Activated naive CD4-positive, alpha-beta T cell treated with anti-CD3 and anti-CD28 coated beads, Interleukin-2, amount 10 ng/mL, durations not matched to agents 7 days and 5 days (primary cell): ENCODE measurements at regions not wholly inside any gene's neighbourhood (a gene's known extent, or its start where the extent isn't known, plus 50 kb on each side); places are given as distances from the start of the nearest gene placed in this dataset.

Experiments
- CTCF ChIA-PET: fragments of 350-600 bp; sonication (Branson Sonifier 250); formaldehyde crosslinking; loops from one replicate; lab custom pipeline; 2021; ENCODE audit warnings: antibody characterized with exemption; lab: Charles Lee
- DNase-seq: peaks from one replicate; pipeline ENCODE4 v3.0.0-alpha.2; 2020
- H3K27ac Mint-ChIP-seq: one replicate; pipeline ENCODE4 v1.8.0; 2021; ENCODE audit warnings: mild to moderate bottlenecking, moderate library complexity, mixed read lengths
- H3K27me3 Mint-ChIP-seq: one replicate; pipeline ENCODE4 v1.8.0; 2021; ENCODE audit warnings: mild to moderate bottlenecking, mixed read lengths
- H3K36me3 Mint-ChIP-seq: one replicate; pipeline ENCODE4 v1.8.0; 2021; ENCODE audit warnings: mixed read lengths
- H3K4me1 Mint-ChIP-seq: one replicate; pipeline ENCODE4 v1.8.0; 2021; ENCODE audit warnings: mixed read lengths
- H3K4me3 Mint-ChIP-seq: one replicate; pipeline ENCODE4 v1.8.0; 2021; ENCODE audit warnings: mild to moderate bottlenecking, moderate library complexity, mixed read lengths
- H3K9me3 Mint-ChIP-seq: one replicate; pipeline ENCODE4 v1.8.0; 2021; ENCODE audit warnings: mixed read lengths

DNA sequence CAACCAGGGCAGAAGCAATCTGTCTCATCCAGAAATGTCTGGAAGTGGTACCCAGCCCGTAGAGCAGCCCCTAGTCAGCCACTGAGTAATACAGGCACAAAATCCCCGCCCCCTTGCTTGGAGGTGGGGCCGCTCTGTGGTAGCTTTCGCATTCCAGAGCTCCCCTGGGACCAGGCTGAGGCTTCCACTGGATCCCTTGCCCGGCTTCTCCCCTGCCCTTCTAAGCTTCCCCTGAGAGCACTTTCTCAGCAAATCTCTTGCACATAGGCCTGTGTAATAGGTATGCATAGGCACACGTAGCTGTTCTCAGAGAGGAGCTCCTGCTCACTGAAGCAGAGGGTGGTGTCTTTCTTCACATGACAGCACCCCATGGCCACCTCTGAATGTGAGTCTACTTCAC lies 144.2 kb downstream of the BMS1 start:
- H3K27me3 Mint-ChIP-seq = peaks cover 22% of the 10 kb centered on the region
- H3K4me1 Mint-ChIP-seq = no peaks in the 10 kb centered on the region
- H3K27ac Mint-ChIP-seq = no peak overlapping the region
- H3K4me3 Mint-ChIP-seq = no peak overlapping the region
- no peaks in the 10 kb centered on the region for H3K9me3 Mint-ChIP-seq
- CTCF ChIA-PET = no interaction called here
- no peaks in the 10 kb centered on the region for H3K36me3 Mint-ChIP-seq
- DNase-seq = no peak

GRCh38 chr10:42928064-42928463 lies 145.5 kb downstream of the BMS1 start:
- no peaks in the 10 kb centered on the region for H3K36me3 Mint-ChIP-seq
- CTCF ChIA-PET = no interaction called here
- H3K4me1 Mint-ChIP-seq = peaks cover 3% of the 10 kb centered on the region
- no peak overlapping the region for H3K4me3 Mint-ChIP-seq
- no peak for DNase-seq
- H3K9me3 Mint-ChIP-seq = no peaks in the 10 kb centered on the region
- H3K27me3 Mint-ChIP-seq = peaks cover 31% of the 10 kb centered on the region
- H3K27ac Mint-ChIP-seq = no peak overlapping the region

DNA sequence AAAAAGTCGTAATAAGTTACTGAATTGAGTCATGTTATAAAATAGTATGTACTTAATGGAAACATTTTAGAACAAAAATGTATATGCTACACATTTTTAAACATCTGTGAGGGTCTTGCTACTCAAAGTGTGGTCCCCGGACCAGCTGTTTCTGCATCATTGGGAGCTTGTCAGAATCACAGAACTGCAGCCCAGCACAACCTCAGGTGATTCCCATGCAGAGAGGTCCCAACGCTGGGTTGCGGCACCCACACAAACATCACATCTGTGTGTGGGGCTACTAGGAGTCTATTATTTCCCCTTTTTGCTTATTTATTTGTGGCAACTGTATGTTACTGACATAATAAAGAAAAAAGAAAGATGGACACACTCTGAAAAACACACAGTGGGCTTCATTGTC lies 146.6 kb downstream of the BMS1 start:
- H3K27me3 Mint-ChIP-seq = peaks cover 43% of the 10 kb centered on the region
- CTCF ChIA-PET = no interaction called here
- DNase-seq = no peak
- H3K27ac Mint-ChIP-seq = no peak overlapping the region
- no peak overlapping the region for H3K4me3 Mint-ChIP-seq
- H3K4me1 Mint-ChIP-seq = peaks cover 11% of the 10 kb centered on the region
- no peaks in the 10 kb centered on the region for H3K36me3 Mint-ChIP-seq
- H3K9me3 Mint-ChIP-seq = no peaks in the 10 kb centered on the region

DNA sequence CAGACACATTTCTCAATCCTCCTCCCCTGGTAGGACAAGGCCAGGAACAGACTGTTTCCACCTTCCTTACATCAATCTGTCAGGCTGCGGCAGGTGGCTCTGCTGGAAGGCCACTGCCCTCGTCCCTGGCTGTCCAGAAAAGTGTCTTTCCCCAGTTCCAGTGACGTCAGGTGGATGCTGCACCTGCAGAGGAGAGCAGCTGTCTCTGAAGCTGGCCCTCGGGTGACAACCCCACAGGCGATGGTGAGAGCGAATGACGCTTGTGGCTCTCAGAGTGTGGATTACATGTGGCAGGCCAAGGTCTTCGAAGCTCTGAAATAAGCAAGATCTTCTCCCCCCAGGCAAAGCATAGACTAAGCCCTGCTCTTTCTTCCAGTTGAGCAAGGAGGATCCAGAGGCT lies 146.9 kb upstream of the RET start:
- peaks cover 50% of the 10 kb centered on the region for H3K27me3 Mint-ChIP-seq
- H3K36me3 Mint-ChIP-seq = no peaks in the 10 kb centered on the region
- CTCF ChIA-PET = no interaction called here

GRCh38 chr10:42930516-42931192 lies 146.2 kb upstream of the RET start:
- H3K36me3 Mint-ChIP-seq = no peaks in the 10 kb centered on the region
- H3K4me3 Mint-ChIP-seq = no peak overlapping the region
- no peaks in the 10 kb centered on the region for H3K9me3 Mint-ChIP-seq
- H3K27me3 Mint-ChIP-seq = peaks cover 55% of the 10 kb centered on the region
- H3K4me1 Mint-ChIP-seq = peaks cover 14% of the 10 kb centered on the region
- CTCF ChIA-PET = no interaction called here
- no peak overlapping the region for H3K27ac Mint-ChIP-seq
- DNase-seq = no peak

More for the DNA sequence above, 146.9 kb upstream of the RET start:
- Mint-ChIP-seq H3K4me1 (peaks cover 14% of the 10 kb centered on the region), H3K4me3 (no peak overlapping the region), H3K9me3 (no peaks in the 10 kb centered on the region), H3K27ac (no peak overlapping the region)
- DNase-seq = no peak

DNA sequence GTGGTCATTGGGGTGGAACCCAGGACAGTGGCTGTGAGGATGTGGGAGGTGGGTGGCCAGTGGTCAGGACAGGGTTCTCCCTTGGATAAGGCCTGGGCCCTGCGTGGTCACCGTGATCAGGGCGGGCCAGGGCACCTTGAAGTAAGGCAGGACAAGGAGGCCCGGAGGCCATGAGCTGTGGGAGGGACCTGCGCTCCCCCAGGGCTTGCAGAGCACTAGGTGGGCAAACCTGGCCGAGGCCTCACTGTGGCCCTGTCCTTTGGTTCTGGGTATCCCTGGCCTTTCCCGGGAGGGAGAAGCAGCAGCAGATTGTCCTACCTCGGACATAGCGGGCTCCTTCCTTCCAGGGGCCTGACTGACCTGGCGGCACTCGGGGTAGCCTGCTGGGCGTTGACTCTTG lies 144.8 kb upstream of the RET start:
- no peak for DNase-seq
- H3K4me1 Mint-ChIP-seq = peaks cover 14% of the 10 kb centered on the region
- no peak overlapping the region for H3K4me3 Mint-ChIP-seq
- CTCF ChIA-PET = no interaction called here
- H3K9me3 Mint-ChIP-seq = no peaks in the 10 kb centered on the region
- no peak overlapping the region for H3K27ac Mint-ChIP-seq
- H3K27me3 Mint-ChIP-seq = peaks cover 60% of the 10 kb centered on the region
- no peaks in the 10 kb centered on the region for H3K36me3 Mint-ChIP-seq

DNA sequence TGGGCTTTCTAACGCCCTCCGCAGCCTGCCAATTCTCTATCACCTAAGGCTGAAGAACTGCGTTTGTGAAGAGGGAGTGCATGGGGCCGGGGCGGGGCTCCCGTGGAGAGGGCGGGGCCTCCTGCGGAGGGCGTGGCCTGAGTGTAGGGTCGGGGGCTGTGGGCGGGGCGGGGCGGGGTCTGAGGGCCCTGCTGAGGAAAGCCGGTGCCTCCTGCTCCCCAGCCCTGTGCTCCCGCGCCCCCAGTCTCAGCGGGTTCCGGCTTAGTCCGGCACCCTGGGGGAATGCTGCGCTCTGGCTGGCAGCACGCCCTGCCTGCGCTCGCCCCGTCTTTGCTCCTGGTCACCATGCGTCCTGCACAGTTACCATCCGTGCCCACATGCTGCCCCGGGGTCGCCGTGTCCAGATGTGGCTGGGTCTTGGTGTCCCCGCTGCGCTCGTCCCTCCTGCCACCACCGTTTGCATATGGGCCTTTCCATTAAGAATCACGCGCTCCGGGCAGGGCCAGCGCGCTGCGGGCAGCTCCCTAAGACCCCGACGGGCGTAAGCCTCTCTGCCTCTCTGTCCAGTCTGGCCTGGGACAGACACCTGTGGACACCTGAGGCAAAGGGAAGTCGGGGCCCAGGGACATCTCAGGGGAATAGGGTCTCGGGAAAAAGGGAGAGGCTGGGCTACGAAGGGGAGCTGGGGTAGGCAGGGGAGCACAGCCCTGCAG lies 144.0 kb upstream of the RET start:
- no peaks in the 10 kb centered on the region for H3K9me3 Mint-ChIP-seq
- H3K4me3 Mint-ChIP-seq = peak overlapping the region; percentile 69
- no peaks in the 10 kb centered on the region for H3K36me3 Mint-ChIP-seq
- H3K27me3 Mint-ChIP-seq = peaks cover 60% of the 10 kb centered on the region
- DNase-seq = peak; percentile 59
- H3K4me1 Mint-ChIP-seq = peaks cover 14% of the 10 kb centered on the region
- CTCF ChIA-PET = no interaction called here
- H3K27ac Mint-ChIP-seq = no peak overlapping the region

DNA sequence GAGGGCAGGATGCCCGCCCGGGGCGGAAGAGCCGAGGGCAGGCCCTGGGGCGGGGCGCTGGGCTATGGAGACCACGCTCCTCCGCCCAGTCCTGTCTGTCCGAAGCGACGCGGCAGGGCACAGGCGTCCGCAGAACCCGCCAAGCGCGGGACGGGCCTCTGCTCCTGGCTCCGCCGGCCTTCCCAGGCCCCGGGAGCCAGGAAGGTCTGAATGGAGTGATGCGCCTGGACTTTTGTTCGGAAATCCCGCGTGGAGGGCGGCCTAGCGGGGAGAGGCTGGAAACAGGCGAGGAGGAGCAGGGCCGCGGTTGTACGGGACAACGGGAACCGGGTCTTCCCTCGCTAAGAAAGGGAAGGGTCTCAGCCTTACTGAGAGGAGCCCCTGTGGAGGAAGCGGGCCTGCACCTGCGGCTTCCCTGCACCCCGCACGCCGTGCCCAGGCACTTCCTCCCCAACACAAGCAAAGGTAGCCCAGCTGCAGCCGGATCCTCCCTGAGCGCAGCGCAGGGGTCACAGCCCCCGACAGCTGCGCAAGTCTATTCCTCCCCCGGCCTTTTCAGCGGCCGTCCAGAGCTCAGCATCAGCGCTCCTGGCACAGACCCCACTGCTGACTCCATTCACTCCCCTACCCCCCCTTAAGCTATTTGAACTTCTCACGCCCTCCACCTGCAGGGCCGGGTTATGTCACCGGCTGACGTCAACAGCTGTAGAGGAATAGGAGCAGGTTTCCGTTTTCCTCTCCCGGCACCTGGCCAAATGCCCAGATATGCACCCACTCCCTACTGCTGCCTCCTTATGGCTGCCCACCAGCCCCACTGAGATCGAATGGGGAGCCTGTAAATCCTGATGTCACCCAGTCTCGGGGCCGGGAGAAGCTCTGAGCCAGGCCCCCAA lies 143.2 kb upstream of the RET start:
- Mint-ChIP-seq H3K36me3 (no peaks in the 10 kb centered on the region), H3K4me1 (peaks cover 14% of the 10 kb centered on the region), H3K27ac (peak overlapping the region; percentile 49), H3K4me3 (peak overlapping the region; percentile 69), H3K9me3 (no peaks in the 10 kb centered on the region), H3K27me3 (peaks cover 60% of the 10 kb centered on the region)
- peak; percentile 44 for DNase-seq
- CTCF ChIA-PET = no interaction called here

DNA sequence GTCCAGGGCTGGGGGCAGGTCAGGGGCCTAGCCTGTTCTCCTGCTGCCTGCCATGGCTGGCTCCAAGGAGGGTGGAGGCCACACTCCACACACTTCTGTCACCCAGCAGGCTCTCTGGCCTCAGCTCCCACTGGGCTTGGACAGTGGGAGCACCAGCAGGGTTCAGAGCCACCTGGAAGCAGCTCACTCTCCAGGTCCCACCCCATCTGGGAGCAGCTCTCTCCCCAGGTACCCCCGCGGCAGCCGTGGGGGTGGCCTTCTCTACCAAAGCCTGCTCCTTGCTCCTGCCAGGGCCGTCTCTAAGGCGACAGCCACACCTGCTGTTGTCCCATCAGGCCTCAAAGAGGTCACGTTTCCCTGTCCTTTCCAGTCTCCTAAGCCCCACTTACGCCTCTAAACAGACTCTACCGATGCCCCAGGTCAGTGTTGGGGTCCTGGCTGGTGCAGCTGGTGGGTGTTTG lies 142.5 kb upstream of the RET start:
- Mint-ChIP-seq H3K36me3 (no peaks in the 10 kb centered on the region), H3K27ac (no peak overlapping the region), H3K4me3 (peak overlapping the region; percentile 69), H3K9me3 (no peaks in the 10 kb centered on the region), H3K4me1 (peaks cover 14% of the 10 kb centered on the region), H3K27me3 (peaks cover 60% of the 10 kb centered on the region)
- CTCF ChIA-PET = no interaction called here
- DNase-seq = no peak

- CTCF ChIA-PET = no interaction called here
- Mint-ChIP-seq H3K27ac (no peak overlapping the region), H3K36me3 (no peaks in the 10 kb centered on the region), H3K9me3 (no peaks in the 10 kb centered on the region), H3K4me3 (no peak overlapping the region), H3K4me1 (peaks cover 14% of the 10 kb centered on the region), H3K27me3 (peaks cover 60% of the 10 kb centered on the region)
- no peak for DNase-seq
Measured at GRCh38 chr10:42934842-42935241, 142.0 kb upstream of the RET start.

DNA sequence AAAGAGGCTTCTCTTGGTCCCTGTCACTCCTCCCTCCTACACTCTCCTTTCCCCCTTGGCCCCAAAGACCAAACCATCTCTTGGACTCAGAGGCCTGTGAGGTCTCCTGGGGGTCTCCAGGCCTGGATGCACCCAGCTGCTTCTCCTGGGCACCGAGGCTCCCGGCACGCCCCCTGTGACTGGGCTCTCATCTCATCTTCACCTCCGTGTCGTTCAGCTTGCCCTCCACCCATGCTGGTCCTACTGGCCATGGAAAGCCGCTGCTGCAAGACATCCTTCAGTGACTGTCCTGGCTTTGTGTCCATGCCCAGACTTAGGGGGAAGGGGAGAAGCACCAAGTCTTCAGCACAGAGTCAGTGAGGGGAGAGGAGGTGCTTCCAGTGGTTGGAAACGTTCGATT lies 141.4 kb upstream of the RET start:
- Mint-ChIP-seq H3K27ac (no peak overlapping the region), H3K27me3 (peaks cover 60% of the 10 kb centered on the region), H3K4me3 (no peak overlapping the region), H3K36me3 (no peaks in the 10 kb centered on the region), H3K4me1 (peaks cover 14% of the 10 kb centered on the region), H3K9me3 (no peaks in the 10 kb centered on the region)
- CTCF ChIA-PET = no interaction called here
- no peak for DNase-seq

DNA sequence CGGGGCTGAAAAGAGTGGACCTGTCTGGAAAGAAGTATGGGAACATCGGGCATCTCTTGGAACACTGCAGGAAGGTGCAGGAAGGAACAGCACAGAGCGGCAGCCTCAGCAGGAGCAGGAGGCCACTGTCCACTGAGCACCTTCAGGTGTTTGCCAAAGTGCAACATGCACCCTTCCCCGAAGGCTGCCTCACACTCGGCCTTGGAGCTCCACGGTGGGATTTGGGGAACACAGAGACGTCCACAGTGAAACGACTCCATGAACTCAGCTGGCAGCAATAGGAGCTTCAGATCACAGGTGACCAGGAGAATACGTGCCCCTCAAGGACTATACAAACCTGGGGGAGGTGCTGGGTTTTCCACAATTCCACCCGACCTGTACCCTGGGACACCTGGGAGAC lies 140.3 kb upstream of the RET start:
- Mint-ChIP-seq H3K36me3 (no peaks in the 10 kb centered on the region), H3K4me1 (peaks cover 14% of the 10 kb centered on the region), H3K9me3 (no peaks in the 10 kb centered on the region), H3K4me3 (no peak overlapping the region), H3K27ac (no peak overlapping the region), H3K27me3 (peaks cover 51% of the 10 kb centered on the region)
- CTCF ChIA-PET = no interaction called here
- no peak for DNase-seq

DNA sequence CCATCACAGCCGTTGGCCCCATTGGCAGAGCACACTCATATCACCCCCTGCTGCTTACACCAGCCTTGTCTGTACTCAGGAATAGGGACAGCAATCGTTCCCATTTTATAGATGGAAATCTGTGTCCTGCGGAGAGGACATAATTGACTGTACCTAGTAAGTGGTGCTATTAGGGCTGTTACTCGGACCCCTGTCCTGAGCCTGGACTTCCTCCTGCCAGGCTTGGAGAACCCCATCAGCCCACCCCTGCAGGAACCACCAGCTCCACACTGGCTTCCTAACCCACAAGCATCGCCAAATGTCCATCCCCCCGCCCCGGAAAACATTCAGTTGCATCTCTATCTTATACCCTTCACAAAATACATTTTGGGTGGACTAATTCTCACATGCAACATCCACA lies 139.8 kb upstream of the RET start:
- Mint-ChIP-seq H3K27me3 (peaks cover 46% of the 10 kb centered on the region), H3K36me3 (no peaks in the 10 kb centered on the region), H3K27ac (no peak overlapping the region), H3K9me3 (no peaks in the 10 kb centered on the region), H3K4me3 (no peak overlapping the region), H3K4me1 (peaks cover 14% of the 10 kb centered on the region)
- CTCF ChIA-PET = no interaction called here
- no peak for DNase-seq

DNA sequence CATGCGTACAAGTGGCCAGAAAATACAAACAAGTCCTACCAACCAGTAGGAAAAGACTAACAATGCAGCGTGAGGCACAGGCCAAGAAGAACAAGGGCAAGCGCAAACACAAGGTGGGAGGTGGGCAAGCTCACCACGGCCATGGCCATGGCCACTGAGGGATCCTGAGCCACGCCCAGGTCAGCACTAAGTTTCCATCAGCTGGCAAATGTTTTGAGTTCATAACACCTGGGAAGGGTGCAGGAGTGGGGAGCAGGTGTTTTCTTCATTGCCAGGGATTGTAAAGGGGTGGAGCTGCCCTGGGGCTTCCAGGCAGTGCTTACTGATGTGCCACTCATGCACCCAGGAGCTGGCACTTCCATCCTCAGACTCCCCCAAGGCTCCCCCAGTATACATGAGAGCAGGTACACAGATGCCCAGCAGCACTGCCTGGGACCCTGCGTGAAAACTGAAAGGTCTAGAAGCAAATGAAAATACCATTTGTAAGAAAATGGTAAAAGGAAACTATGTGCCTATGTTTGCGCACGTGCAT lies 139.2 kb upstream of the RET start:
- CTCF ChIA-PET = no interaction called here
- Mint-ChIP-seq H3K9me3 (no peaks in the 10 kb centered on the region), H3K27me3 (peaks cover 45% of the 10 kb centered on the region), H3K27ac (no peak overlapping the region), H3K4me3 (no peak overlapping the region), H3K36me3 (no peaks in the 10 kb centered on the region), H3K4me1 (peaks cover 14% of the 10 kb centered on the region)
- DNase-seq = no peak
